ENCODE measurements at regions not wholly inside any gene's neighbourhood (a gene's known extent, or its start where the extent isn't known, plus 50 kb on each side); places are given as distances from the start of the nearest gene placed in this dataset.
A peak's percentile ranks its signal among the peaks of the same experiment; 100 is the strongest.

- 88% methylated on average over 1 of the region's 6 CpGs for WGBS (ENCODE audit: insufficient coverage)
- Histone ChIP-seq H3K9me3 (replicated peaks in 1 of 2; ENCODE audit: control insufficient read depth in 1 of 2, insufficient read depth in 1 of 2, low read length in 2 of 2) (peaks cover 0 to 5% of the 10 kb centered on the region in 2 donors), H2AFZ (ENCODE audit: insufficient read depth, low read depth, low read length, poor library complexity, severe bottlenecking) (peak overlapping the region; percentile 41), H3K27me3 (ENCODE audit: control insufficient read depth in 2 of 2, insufficient read depth in 2 of 2, low read length in 2 of 2) (peaks cover 15 to 19% of the 10 kb centered on the region in 2 donors), H3K4me1 (ENCODE audit: control insufficient read depth in 1 of 2, insufficient read depth in 2 of 2, low read length in 2 of 2) (peaks cover 9 to 10% of the 10 kb centered on the region in 2 donors), H3K79me2 (ENCODE audit: insufficient read depth, low read length) (no peaks in the 10 kb centered on the region), H3K36me3 (replicated peaks in 1 of 2; ENCODE audit: control insufficient read depth in 1 of 2, insufficient read depth in 2 of 2, low read length in 2 of 2) (no peaks in the 10 kb centered on the region), H3K4me2 (replicated peaks; ENCODE audit: extremely low read depth, low read length, poor library complexity, severe bottlenecking) (peak overlapping the region; percentile 22), H4K20me1 (ENCODE audit: insufficient read depth, low read length) (no peaks in the 10 kb centered on the region), H3K27ac (ENCODE audit: low read depth in 1 of 2, low read length in 2 of 2) (no peak overlapping the region), H3K4me3 (replicated peaks in 1 of 3; ENCODE audit: low read depth in 2 of 3, low read length in 3 of 3) (peak overlapping the region in 1 of 3 experiments; percentile 30), H3K9ac (ENCODE audit: insufficient read depth, low read length, poor library complexity, severe bottlenecking) (no peak overlapping the region)
- Mint-ChIP-seq H3K27ac (peak overlapping the region in 1 of 7 donors; percentile 32), H3K36me3 (no peaks in the 10 kb centered on the region), H3K4me3 (peak overlapping the region in 1 of 2 donors; percentile 80), H3K9me3 (peaks cover 2 to 17% (median 9%) of the 10 kb centered on the region in 7 donors), H3K27me3 (ENCODE audit: low read depth in 3 of 3) (peaks cover 18 to 25% (median 19%) of the 10 kb centered on the region in 3 donors), H3K4me1 (peaks cover 13% of the 10 kb centered on the region)
- no peak for DNase-seq
- intact Hi-C loops (cut with micrococcal nuclease): no loop called here
- TF ChIP-seq CTCF (IDR thresholded peaks at IDR 0.05): no peak
Measured at GRCh38 chr6:20024316-20024673, 187.1 kb downstream of the ID4 start.

GRCh38 chr6:20024978-20025377 is 187.3 kb downstream of the MBOAT1 start:
- no peak overlapping the region for H3K27ac ChIP-seq (ENCODE audit: low read depth in 1 of 2, low read length in 2 of 2)
- H3K36me3 ChIP-seq (replicated peaks in 1 of 2; ENCODE audit: control insufficient read depth in 1 of 2, insufficient read depth in 2 of 2, low read length in 2 of 2): no peaks in the 10 kb centered on the region
- no peak overlapping the region for H3K9ac ChIP-seq (ENCODE audit: insufficient read depth, low read length, poor library complexity, severe bottlenecking)
- H3K4me2 ChIP-seq (replicated peaks; ENCODE audit: extremely low read depth, low read length, poor library complexity, severe bottlenecking): no peak overlapping the region
- intact Hi-C loops (cut with micrococcal nuclease): no loop called here
- Mint-ChIP-seq H3K36me3 (no peaks in the 10 kb centered on the region), H3K9me3 (peaks cover 2 to 17% (median 9%) of the 10 kb centered on the region in 7 donors), H3K27ac (no peak overlapping the region), H3K4me1 (peaks cover 13% of the 10 kb centered on the region), H3K27me3 (ENCODE audit: low read depth in 3 of 3) (peaks cover 18 to 25% (median 21%) of the 10 kb centered on the region in 3 donors), H3K4me3 (no peak overlapping the region)
- H3K4me1 ChIP-seq (ENCODE audit: control insufficient read depth in 1 of 2, insufficient read depth in 2 of 2, low read length in 2 of 2): peaks cover 9 to 10% of the 10 kb centered on the region in 2 donors
- 100% methylated on average over 4 of the region's 6 CpGs for WGBS (ENCODE audit: insufficient coverage)
- no peak overlapping the region for H3K4me3 ChIP-seq (replicated peaks in 1 of 3; ENCODE audit: low read depth in 2 of 3, low read length in 3 of 3)
- peaks cover 0 to 5% of the 10 kb centered on the region in 2 donors for H3K9me3 ChIP-seq (replicated peaks in 1 of 2; ENCODE audit: control insufficient read depth in 1 of 2, insufficient read depth in 1 of 2, low read length in 2 of 2)
- H3K79me2 ChIP-seq (ENCODE audit: insufficient read depth, low read length): no peaks in the 10 kb centered on the region
- no peaks in the 10 kb centered on the region for H4K20me1 ChIP-seq (ENCODE audit: insufficient read depth, low read length)
- H3K27me3 ChIP-seq (ENCODE audit: control insufficient read depth in 2 of 2, insufficient read depth in 2 of 2, low read length in 2 of 2): peaks cover 15 to 19% of the 10 kb centered on the region in 2 donors
- no peak overlapping the region for H2AFZ ChIP-seq (ENCODE audit: insufficient read depth, low read depth, low read length, poor library complexity, severe bottlenecking)
- TF ChIP-seq CTCF (IDR thresholded peaks at IDR 0.05): no peak
- DNase-seq: no peak

All from CD14-positive monocyte (primary cell).